Smooth muscle cell (in vitro differentiated cells): ENCODE measurements at regions not wholly inside any gene's neighbourhood (a gene's known extent, or its start where the extent isn't known, plus 50 kb on each side); places are given as distances from the start of the nearest gene placed in this dataset.

Experiments
- DNase-seq: peaks from one replicate; lab custom pipeline; 2025; ENCODE audit not compliant: unreplicated experiment; lab: John Stamatoyannopoulos, UW
- H2AFZ ChIP-seq: fragments of 200-600 bp; sonication (generic); 2 replicates; pipeline ENCODE4 v1.6.0; 2016; ENCODE audit warnings: antibody characterized with exemption, low read depth, mild to moderate bottlenecking
- H3F3A ChIP-seq: fragments of 200-600 bp; sonication (generic); 2 replicates; pipeline ENCODE4 v1.6.0; 2017; ENCODE audit warnings: antibody characterized with exemption, low read depth
- H3K27ac ChIP-seq: fragments of 200-600 bp; sonication (generic); 2 replicates; pipeline ENCODE4 v1.5.1; 2016; ENCODE audit warnings: low read depth, mild to moderate bottlenecking
- H3K27me3 ChIP-seq: fragments of 200-600 bp; sonication (generic); 2 replicates; pipeline ENCODE4 v1.6.1; 2016; ENCODE audit warnings: low read depth, mild to moderate bottlenecking
- H3K36me3 ChIP-seq: fragments of 200-600 bp; sonication (generic); 2 replicates; pipeline ENCODE4 v1.5.1; 2016; ENCODE audit warnings: low read depth
- H3K4me1 ChIP-seq: fragments of 200-600 bp; sonication (generic); 2 replicates; pipeline ENCODE4 v1.5.1; 2016; ENCODE audit warnings: low read depth
- H3K4me2 ChIP-seq: fragments of 200-600 bp; sonication (generic); 2 replicates; pipeline ENCODE4 v1.6.0; 2016; ENCODE audit warnings: mild to moderate bottlenecking
- H3K4me3 ChIP-seq: fragments of 200-600 bp; sonication (generic); 2 replicates; pipeline ENCODE4 v1.5.1; 2016; ENCODE audit warnings: mild to moderate bottlenecking
- H3K79me2 ChIP-seq: fragments of 200-600 bp; sonication (generic); 2 replicates; pipeline ENCODE4 v1.6.0; 2016; ENCODE audit warnings: low read depth, mild to moderate bottlenecking
- H3K9ac ChIP-seq: fragments of 200-600 bp; sonication (generic); 2 replicates; pipeline ENCODE4 v1.6.0; 2016; ENCODE audit warnings: low read depth
- H3K9me3 ChIP-seq: fragments of 200-600 bp; sonication (generic); replicated peaks from 2 replicates; pipeline ENCODE4 v1.5.1; 2016; ENCODE audit warnings: low read depth
- H4K20me1 ChIP-seq: fragments of 200-600 bp; sonication (generic); 2 replicates; pipeline ENCODE4 v1.6.0; 2016; ENCODE audit warnings: low read depth
- CTCF ChIP-seq: fragments of 200-600 bp; sonication (generic); IDR thresholded peaks from 2 replicates; pipeline ENCODE4 v1.5.1; 2017; ENCODE audit warnings: borderline replicate concordance, mild to moderate bottlenecking, antibody characterized with exemption; ENCODE audit not compliant: insufficient read depth, poor library complexity, severe bottlenecking
- WGBS: methylation state at CpG from one replicate; pipeline ENCODE4 v1.1.7; 2016; ENCODE audit warnings: low lambda C conversion rate; 5-methylcytosine and 5-hydroxymethylcytosine counted together

- Histone ChIP-seq H3K9ac (no peak overlapping the region), H3K79me2 (no peaks in the 10 kb centered on the region), H3K9me3 (peaks cover 6% of the 10 kb centered on the region), H3K4me3 (no peak overlapping the region), H3K27me3 (no peaks in the 10 kb centered on the region), H4K20me1 (no peaks in the 10 kb centered on the region), H3K36me3 (no peaks in the 10 kb centered on the region), H3K27ac (no peak overlapping the region), H3F3A (no peaks in the 10 kb centered on the region), H3K4me1 (no peaks in the 10 kb centered on the region), H3K4me2 (no peak overlapping the region), H2AFZ (no peak overlapping the region)
- no peak for DNase-seq
- TF ChIP-seq CTCF: no peak
- 92% methylated on average over 2 of the region's 2 CpGs for WGBS
Observed at GRCh38 chr9:20114974-20115373, 326.1 kb upstream of the SLC24A2 start.

- Histone ChIP-seq H3K79me2 (no peaks in the 10 kb centered on the region), H3K27me3 (no peaks in the 10 kb centered on the region), H2AFZ (no peak overlapping the region), H3F3A (no peaks in the 10 kb centered on the region), H3K4me3 (no peak overlapping the region), H3K9me3 (peaks cover 6% of the 10 kb centered on the region), H3K27ac (no peak overlapping the region), H3K4me2 (no peak overlapping the region), H3K4me1 (no peaks in the 10 kb centered on the region), H4K20me1 (no peaks in the 10 kb centered on the region), H3K36me3 (no peaks in the 10 kb centered on the region), H3K9ac (no peak overlapping the region)
- DNase-seq: no peak
- WGBS: 71% methylated on average over 7 of the region's 7 CpGs
- no peak for TF ChIP-seq CTCF
Observed at GRCh38 chr9:20112205-20112783, 323.5 kb upstream of the SLC24A2 start.

- H3K9me3 ChIP-seq: peaks cover 6% of the 10 kb centered on the region
- 69% methylated on average over 3 of the region's 3 CpGs for WGBS
- no peaks in the 10 kb centered on the region for H3K36me3 ChIP-seq
- no peak for TF ChIP-seq CTCF
- no peak for DNase-seq
- H3K27me3 ChIP-seq: no peaks in the 10 kb centered on the region
- H3K4me3 ChIP-seq: no peak overlapping the region
- no peak overlapping the region for H3K9ac ChIP-seq
- H4K20me1 ChIP-seq: no peaks in the 10 kb centered on the region
- no peaks in the 10 kb centered on the region for H3K4me1 ChIP-seq
- H2AFZ ChIP-seq: no peak overlapping the region
- no peak overlapping the region for H3K4me2 ChIP-seq
- no peaks in the 10 kb centered on the region for H3K79me2 ChIP-seq
- no peak overlapping the region for H3K27ac ChIP-seq
- H3F3A ChIP-seq: no peaks in the 10 kb centered on the region
Observed at GRCh38 chr9:20111173-20111843, 322.5 kb upstream of the SLC24A2 start.
